ENCODE measurements at regions not wholly inside any gene's neighbourhood (a gene's known extent, or its start where the extent isn't known, plus 50 kb on each side); places are given as distances from the start of the nearest gene placed in this dataset.
"Not testable (repeated sequence)": the region's sequence is repeated elsewhere in the genome, so short reads cannot be mapped to it uniquely, and the experiment has no call there.

DNA sequence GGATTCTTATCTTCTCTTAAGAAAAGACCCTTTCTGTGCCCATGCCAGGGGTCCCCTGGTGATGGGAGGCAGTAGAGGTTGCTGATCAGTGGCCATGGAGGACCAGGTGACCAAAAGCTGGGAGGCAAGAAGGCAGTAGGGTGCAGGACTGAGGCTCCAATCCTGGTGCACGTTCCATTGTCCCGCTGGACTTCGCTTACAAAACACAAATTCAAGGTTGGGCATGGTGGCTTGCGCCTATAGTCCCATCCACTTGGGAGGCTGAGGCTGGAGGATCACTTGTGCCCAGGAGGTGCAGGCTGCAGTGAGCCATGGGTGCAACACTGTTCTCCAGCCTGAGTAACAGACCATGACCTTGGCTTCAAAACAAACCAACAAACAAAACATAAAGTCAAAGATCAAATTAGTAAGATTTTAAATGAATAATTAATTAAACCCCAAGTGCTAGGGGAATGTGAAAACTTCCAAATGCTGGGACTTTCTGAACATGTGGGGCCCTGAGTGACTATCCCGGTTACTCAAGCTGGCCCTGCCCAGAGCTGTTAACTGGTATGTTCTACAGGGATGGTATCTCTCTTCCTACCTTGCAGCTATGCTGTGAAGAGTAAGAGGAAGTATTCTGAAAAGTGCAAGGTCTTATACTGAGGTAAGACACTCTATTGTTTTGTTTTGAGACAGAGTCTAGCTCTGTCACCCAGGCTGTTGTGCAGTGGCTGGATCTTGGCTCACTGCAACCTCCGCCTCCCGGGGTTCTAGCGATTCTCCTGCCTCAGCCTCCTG is 97.6 kb downstream of the LYZL2 start:
- DNase-seq: no peak

DNA sequence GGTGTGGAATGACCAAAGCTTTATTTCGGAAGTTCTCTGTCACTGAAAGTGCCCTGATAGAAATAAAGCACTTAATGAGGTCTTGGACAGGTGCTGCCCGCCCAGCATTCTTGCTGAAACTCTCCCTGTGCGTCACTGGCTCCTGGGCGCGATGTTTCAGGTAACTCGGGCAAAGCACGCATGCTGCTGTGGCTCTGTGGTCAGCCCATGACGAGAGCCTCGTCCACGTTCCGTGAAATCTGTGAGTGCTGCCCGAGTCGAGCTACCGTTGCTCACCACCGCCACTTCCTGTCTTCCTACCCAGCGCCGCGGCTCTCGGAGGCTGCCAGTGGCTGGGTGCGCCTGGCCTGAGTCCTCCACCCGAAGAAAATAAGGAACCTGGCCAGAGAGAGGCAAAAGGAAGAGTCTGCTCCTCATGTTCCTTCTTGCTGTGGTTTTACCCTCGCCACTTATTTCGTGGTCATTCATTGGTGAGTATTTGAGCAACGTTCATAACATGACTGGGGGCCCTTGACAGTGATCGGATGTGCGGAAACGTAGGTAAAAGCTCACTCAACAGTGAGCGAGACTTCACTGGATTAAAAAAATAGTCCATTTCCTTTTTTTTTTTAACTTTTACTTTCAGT is 95.5 kb downstream of the MAP3K8 start:
- no peak for DNase-seq

DNA sequence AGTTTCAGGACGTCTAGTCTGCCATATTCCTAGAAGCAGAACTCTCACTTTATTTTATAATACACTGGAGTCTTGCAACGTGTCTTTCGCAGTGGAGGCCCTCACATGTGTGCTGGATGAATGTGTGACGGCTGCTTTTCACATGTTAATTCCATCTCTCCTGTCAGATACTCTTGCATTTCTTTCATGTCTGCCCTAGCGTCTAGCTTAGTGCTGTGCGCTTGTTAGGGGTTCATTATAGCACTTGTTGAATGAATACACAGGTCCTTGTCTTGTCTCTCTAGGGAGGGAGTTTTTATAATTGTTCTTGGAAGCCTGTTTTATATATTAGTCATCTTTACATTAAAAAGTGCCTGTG is 94.4 kb downstream of the MAP3K8 start:
- no peak for DNase-seq

DNA sequence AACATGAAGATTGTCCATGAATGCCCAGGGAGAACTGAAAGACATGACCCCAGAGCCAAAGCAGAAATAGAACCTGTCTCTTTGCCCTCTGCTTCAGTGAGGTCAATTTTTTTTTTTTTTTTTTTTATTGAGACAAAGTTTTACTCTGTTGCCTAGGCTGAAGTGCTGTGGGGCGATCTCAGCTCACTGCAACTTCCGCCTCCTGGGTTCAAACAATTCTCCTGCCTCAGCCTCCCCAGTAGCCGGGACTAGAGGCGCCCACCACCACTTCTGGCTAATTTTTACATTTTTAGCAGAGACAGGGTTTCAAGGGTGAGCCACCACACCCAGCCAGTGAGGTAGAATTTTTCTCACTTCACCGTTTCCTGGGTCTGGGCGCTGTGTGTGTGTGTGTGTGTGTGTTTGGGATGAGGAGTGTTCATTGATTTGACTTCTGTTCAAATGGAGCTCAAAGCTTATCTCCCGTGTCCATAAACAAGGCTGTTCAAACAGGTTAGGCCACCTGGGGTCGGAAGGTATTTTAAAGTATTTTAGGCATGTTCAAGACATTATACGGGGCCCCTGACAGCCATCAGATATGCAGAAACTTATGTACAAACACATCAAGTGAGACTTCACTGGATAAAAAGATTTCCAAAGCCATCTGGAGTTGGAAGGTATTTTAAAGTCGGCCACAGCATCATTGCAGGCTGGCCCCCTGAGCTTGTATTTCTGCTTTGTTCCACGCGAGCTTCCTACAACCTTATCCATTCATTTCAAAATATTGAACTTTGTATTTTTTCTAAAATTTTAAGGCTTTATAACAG is 93.8 kb downstream of the MAP3K8 start:
- DNase-seq: no peak

DNA sequence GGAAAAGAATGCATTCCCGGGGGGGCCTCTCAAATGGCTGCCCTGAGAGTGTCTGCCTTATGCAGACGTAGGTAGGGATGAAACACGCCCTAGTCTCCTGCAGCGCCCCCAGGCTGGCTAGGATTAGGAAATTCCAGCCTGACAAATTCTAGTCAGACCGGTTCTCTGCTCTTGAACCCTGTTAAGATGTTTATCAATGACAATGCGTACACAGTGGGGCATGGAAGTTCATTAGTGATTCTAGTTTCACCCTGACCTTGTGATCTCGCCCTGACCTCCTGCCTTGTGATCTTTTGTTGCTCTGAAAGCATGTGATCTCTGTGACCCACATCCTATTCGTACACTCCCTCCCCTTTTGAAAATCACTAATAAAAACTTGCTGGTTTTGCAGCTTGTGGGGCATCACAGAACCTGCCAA is 88.7 kb downstream of the MAP3K8 start:
- DNase-seq: not testable (repeated sequence)

DNA sequence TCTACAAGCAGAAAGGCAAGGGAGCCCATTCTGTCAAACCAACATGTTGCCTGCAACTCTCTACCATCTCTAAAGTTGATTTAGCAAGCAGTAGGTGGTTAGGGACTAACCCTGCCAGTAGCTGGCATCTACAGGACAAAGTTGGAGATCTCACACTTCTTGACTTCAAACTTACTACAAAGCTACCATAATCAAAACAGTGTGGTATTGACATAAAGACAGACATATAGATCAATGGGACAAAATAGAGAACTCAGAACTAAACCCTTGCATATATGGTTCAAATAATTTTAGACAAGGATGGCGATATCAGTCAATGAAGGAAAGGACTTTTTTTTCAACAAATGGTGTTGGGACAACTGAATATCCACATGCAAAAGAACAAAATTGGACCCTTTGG is 84.9 kb downstream of the MAP3K8 start:
- DNase-seq: no peak

Measured in eye (tissue), 1 donor.